ENCODE measurements at regions not wholly inside any gene's neighbourhood (a gene's known extent, or its start where the extent isn't known, plus 50 kb on each side); places are given as distances from the start of the nearest gene placed in this dataset.

GRCh38 chr14:21724090-21724973 is 50.7 kb upstream of the OR4E1 start:
- no peak for TF ChIP-seq POLR2AphosphoS5 (IDR thresholded peaks at IDR 0.05; ENCODE audit: insufficient read depth in 1 of 2, low read depth in 1 of 2)
- TF ChIP-seq, protein P1, sequence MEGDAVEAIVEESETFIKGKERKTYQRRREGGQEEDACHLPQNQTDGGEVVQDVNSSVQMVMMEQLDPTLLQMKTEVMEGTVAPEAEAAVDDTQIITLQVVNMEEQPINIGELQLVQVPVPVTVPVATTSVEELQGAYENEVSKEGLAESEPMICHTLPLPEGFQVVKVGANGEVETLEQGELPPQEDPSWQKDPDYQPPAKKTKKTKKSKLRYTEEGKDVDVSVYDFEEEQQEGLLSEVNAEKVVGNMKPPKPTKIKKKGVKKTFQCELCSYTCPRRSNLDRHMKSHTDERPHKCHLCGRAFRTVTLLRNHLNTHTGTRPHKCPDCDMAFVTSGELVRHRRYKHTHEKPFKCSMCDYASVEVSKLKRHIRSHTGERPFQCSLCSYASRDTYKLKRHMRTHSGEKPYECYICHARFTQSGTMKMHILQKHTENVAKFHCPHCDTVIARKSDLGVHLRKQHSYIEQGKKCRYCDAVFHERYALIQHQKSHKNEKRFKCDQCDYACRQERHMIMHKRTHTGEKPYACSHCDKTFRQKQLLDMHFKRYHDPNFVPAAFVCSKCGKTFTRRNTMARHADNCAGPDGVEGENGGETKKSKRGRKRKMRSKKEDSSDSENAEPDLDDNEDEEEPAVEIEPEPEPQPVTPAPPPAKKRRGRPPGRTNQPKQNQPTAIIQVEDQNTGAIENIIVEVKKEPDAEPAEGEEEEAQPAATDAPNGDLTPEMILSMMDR (IDR thresholded peaks at IDR 0.05) = no peak

Data from vagina (tissue), 2 donors.